Fibroblast of peridontal ligament (primary cell): ENCODE measurements at regions not wholly inside any gene's neighbourhood (a gene's known extent, or its start where the extent isn't known, plus 50 kb on each side); places are given as distances from the start of the nearest gene placed in this dataset.
A peak's percentile ranks its signal among the peaks of the same experiment; 100 is the strongest.
"Not testable (repeated sequence)": the region's sequence is repeated elsewhere in the genome, so short reads cannot be mapped to it uniquely, and the experiment has no call there.

Source experiments
- DNase-seq: peaks from one replicate; pipeline ENCODE4 v3.0.0-alpha.2; 2010; ENCODE audit errors: extremely low read depth

DNA sequence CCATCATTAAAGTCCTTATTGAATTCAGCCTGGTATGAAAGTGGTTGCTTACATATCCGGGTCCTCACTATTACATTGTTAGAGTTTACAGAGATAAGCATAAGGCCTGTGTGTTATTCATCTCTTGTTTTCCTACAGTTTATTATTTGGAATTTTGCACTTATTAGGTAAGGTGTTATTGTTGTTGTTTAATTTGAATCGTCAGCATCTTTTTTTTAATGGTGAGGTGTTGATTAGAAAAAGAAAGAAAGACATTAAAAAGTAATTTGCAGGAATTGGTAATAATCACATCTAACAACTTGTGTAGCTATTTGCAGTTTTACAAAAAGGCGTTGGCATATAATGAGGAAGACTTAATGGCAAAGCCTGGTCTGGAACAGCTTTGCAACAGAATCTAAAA lies 158.6 kb downstream of the SAMD5 start:
- no peak for DNase-seq

DNA sequence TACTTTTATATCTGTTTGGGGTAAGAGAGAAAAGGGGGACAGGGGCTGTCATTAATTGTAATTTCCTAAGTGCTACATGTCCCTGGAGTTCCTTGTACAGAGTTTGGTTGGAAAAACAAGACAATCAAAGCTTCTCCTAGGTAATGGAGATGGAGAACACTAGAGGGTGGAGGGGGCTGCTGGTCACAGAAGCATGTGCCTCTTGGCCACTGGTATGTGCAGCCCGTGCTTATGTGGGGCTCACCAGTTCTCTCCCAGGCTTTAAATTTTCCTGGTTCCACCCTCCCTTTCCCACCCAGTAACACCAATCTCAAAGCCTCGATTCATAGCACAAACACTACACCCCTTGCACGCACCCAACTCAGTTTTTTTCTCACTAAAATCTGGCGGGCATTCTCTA lies 165.6 kb downstream of the SAMD5 start:
- DNase-seq, result no peak

DNA sequence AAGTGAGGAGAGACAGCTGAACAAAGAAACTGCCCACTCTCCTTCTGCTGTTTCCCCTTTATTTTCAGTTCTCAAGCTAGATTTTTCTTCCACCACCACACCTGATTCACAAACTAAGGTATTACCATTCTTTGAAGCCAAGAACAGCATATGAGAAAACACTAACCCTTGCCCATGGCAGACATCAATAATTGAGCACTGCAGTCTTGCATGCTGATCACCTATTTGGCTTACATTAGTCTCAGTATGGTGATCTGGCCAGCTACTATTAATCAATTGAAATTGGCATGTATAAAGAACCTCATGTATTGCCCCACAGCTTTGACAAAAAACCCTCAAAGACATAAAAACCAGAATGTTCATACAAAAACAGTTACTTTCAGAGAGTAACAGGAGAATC lies 166.3 kb downstream of the SAMD5 start:
- no peak for DNase-seq

DNA sequence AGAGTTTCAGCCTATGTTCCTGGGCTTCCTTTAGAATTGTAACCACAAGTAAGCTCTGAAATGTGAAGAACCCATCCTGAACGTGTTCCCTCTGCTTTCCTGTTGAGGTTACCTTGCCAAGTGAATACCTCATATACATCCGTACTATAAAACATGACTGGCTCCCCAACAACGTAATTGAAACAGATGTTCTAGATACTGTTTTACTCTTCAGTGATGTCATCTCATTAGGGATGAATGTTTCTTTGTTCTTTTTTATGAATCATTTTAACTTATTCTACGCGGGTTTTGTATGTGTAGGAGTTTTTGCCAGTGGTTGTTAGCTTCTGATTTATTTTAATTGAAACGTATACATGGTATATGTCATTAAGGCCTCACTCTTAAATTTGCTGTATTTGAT lies 166.8 kb downstream of the SAMD5 start:
- DNase-seq, result peak; percentile 47

DNA sequence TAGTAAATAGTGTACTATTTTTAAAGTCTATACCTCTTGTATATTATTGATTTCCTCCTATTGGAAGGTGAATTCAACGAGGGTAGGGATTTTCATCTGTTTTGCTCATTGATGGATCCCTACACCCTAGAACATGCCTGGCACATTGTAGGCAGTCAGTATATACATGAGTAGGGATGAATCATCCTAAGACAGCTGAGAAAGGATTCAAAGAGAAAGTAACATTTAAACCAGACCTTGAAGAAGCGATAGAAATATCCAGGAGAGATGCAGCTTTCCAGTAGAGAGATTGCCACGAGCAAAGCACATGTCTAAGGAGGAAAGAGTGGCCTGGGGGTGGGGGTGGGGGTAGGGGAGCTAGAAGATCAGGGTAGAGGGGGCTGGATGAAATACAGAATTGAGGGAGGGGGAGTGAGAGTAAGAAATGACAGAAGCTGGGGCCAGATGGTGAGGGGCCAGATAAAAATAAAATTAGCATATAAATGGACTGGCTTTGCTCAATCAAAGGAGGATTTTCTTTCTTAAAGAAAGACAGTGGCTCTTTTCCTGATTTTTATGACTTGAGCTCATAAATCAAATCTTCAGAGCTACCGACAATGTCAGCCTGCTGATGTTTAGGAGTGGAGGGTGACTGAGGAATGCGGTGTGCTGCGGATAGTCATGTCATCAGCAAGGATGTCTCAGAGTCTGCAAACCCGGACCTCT lies 168.2 kb downstream of the SAMD5 start:
- DNase-seq, result no peak

DNA sequence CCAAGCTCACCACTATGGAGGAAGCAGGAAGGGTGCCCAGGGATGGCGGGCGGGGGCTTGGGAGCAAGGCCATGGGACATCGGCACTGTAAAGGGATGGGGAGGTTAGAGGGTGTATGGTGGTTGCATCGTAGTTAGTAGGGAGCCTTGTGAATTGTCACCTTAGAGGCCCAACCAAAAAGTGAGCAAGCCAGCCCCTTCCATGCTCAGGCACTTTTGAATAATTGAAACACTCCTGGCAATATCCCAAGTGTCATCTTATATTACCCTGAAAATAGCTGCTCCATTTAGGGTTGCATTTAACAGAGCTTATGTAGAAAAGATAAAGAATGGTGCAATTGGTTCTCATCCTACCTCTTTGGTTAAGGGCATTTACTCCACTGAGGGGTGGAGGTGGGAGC lies 169.2 kb downstream of the SAMD5 start:
- no peak for DNase-seq

DNA sequence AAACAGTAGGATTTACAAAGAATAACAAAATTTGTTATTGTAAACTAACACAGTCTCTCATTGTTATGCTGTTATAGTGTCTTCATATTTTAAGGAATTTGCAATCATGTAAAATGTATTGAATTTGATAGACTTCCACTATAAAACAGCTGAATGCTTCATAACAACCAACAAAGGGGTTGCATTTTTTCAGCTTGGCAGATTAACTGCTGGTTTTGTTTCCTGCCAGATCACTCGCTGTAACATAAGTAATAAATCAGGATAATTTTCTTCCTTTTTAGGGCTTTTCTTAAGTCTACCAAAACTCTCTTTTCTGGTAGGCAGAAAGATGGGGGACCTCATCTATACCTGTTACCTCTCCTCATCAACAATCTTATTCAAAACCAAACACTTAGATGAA lies 169.8 kb downstream of the SAMD5 start:
- DNase-seq, result no peak

DNA sequence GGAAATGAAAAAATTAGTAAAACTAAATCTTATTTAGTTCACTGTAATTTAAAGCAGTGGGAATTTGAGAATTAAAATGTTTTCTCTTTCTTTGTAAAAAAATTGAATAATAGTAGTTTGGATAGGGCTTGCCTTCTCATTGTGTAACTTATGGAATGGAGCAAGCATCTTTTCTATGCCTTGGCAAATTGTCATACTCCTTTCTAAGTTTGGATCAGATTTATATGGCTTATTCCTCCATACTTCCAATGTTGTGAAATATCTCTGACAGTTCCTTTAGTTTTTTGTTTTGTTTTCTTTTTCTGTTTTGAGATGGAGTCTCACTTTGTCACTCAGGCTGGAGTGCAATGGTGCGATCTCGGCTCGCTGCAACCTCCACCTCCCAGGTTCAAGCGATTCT lies 176.4 kb downstream of the SAMD5 start:
- peak; percentile 56 for DNase-seq

DNA sequence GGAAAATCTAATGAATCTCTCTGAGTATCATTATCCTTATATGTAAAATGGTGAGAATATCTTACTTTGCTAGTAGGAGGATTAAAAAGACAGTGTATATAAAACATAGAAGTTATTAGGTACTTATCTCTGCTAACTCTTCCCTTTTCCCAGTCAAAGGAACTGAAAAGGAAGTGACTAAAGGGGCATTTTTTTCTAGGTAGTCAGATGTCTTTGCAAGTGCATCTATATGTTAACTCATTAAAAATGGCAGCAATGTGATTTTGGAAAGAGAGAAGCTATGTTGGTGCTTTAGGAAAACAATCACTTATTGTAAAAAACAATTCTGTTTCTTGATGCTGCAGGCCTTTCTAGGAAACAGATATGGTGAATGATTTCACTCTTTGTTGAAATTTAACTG lies 180.9 kb downstream of the SAMD5 start:
- no peak for DNase-seq

DNA sequence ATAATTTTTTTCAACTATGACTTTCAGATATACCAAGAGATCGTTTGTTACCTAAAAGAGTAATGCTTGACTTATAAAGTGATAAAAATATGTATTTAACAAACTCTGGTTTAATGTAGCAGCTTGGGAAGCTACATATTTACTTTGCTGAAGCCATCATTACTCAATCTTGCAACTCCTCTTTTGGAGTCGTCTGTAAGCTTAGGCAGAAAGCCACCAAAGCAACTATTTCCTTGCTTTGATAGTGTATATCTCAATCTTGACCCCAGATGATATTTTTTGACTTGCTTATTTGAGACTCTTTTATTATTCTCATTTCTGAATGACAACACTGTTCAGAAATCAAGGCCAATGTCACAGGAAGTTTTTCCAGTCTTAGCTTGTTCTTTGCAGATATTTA lies 183.0 kb downstream of the SAMD5 start:
- no peak for DNase-seq

DNA sequence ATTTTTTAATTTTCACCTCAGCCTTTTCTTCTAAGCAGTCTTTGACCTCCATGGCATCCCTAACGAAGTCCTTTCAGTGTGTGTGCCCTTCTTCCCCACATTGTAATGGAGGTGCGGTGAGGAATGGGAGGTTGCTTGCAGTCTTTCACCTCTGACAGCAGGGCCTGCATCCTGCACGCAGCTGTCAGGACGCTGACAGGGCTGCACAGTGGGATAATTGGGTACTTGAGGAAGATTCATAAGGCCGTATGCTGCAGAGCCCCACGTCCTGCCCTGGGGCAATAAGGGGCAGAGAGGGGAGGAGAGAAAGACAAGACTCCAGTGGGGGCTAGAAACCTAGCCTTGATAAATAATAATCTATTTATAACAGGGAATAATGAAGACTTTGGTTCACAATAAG lies 184.7 kb downstream of the SAMD5 start:
- no peak for DNase-seq

DNA sequence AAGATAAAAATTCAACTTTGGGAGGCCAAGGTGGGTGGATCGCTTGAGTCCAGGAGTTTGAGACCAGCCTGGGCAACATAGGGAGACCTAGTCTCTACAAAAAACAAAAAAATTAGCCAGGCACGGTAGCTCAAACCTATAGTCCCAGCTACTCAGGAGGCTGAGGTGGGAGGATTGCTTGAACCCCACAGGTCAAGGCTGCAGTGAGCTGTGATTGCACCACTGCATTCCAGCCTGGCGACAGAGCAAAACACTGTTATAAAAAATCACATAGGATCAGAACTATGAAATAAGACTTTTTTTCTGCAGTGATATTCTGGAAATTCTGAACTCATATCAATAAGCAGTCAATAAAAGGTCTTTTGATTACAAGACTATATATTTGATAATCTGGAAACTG lies 186.1 kb downstream of the SAMD5 start:
- DNase-seq, result not testable (repeated sequence)

DNA sequence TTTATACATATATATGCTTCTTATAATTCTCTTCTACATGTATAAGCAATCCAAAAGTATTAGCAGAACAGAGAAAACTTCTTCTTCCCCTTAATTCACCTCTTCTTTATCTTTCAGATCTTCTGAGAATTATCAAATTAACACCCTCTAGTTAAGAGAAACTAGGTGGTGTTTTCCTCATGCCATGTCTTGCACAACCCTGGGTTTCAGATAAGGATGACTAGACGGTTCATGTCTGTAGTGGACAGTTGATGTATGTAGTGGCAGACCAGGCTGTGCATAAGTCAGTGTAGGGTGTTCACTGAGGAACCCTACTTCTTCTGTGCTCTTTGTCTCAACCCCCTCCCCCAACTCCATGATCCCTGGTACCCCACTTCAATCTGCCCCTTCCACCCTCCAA lies 187.3 kb downstream of the SAMD5 start:
- DNase-seq, result no peak

DNA sequence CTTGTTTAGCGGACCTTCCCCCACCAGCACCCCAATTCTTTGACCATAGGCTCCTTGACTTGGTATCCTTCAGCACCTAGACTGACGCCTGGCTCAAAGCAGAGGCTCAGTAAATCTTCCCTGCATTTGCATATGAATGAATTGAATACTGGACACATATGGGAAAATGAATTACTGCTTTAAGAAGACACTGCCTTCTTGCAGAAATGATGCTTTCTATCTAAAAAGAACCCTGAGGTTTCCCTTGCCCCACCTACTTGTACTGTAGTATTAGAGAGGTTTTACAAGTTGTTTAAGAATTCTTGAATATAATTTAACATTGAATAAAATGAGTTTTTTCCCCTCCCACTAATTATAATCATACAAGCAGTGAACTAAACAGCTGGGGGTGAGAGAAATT lies 190.7 kb downstream of the SAMD5 start:
- no peak for DNase-seq

DNA sequence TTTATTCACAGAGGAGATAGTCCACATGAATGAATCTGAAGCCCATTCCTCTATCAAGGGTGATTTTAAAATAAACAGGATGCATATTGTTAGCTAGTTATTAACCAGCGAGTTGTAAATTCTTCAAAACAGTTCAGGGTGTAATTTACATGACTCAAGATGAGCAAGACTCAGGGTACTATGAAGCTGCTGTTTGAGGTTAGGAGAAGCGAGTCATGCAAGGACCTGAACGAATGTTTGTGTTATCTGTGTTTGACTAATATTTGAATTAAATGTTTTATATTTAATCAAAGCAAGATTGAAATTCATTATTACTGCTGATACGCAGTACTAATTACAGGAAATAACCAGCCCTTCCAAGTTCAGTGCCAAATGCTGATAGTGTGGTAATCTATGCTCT lies 191.1 kb downstream of the SAMD5 start:
- peak; percentile 55 for DNase-seq

DNA sequence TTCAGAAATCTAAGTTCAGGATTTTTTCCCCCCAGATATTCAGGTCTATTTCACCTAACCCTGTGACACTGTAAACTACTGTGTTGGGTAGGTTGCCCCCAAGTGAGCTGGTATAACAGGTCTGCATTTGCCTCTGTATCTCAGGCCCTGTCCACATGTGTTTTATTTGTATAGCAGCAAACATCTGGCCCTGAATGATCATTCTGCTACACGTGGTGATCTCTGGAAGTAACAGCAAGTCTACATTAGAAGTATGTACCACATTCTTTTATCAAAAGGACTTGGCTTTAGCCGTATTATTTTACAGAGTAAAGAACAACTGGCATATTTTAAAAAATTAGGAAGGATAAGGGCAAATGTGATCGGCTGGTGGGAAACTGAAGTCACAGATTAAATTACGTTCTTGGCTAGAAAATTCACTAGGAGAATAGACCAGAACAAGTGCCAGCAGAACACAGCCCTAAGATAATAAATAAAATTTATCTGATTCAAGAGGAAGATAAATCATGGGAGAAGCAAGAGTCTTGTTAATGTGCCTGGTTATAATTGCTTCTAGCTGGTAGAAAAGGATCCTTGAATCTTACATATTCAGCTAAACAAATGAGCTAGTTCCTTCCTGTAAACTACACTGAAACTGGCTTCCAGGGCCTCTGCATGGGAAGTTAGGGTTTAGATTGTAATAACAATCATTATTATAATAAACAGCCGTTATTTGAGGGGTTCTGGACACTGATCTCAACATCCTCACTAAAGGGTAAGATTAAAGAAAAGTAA lies 192.1 kb downstream of the SAMD5 start:
- DNase-seq, result no peak

DNA sequence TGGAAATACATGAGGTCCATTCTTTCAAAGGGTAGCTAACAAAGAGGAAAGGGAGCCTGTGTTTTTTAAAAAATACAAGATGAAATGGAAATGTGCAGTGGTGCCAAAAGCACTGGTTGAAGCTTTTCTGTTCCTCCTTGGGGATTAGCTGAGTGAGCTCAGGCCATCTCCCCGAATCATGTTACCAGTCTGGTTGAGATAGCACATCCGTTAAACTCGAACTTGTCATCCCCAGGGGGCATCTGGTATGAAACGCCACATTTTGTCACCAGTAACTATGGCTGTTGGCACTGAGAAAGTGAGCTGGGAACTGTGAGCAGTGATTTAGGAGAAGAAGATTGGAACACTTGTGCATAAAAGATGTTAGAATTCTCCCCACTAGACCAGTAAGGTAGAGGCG lies 196.2 kb downstream of the SAMD5 start:
- DNase-seq, result no peak

DNA sequence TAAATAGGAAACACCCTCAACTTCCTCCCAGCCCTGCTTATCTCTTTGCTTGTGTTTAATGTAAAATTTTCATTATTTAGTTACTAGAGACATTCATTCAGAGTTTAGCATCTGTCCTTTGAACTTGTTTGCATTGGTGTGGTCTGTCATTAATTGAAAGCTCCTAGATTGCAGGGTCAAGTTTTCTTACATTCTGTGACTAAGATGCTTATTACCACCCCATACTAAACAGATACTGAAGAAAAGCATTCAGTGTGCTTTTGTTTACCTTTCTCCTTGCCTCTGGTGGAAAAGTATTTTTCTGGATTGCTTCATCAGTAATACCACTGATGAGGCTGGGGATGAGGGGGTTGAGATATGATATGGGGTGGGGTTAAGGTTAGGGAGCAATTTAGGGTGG lies 199.0 kb downstream of the SAMD5 start:
- DNase-seq, result no peak

DNA sequence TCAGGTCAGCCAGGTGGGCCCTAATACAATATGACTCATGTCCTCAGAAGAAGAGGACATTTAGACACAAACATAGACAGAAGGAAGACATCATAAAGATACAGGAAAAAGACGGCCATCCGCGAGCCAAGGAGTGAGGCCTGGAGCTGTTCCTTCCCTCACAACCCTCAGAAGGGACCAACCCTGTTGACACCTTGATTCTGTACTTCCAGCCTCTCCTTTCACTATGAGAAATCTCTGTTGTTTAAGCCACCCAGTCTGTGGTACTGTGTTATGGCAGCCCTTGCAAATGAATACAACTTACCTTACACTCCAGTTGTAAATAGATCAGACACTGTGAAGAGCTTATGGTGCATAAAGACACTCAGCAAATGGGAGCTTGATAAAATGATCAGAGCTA lies 199.7 kb downstream of the SAMD5 start:
- no peak for DNase-seq

DNA sequence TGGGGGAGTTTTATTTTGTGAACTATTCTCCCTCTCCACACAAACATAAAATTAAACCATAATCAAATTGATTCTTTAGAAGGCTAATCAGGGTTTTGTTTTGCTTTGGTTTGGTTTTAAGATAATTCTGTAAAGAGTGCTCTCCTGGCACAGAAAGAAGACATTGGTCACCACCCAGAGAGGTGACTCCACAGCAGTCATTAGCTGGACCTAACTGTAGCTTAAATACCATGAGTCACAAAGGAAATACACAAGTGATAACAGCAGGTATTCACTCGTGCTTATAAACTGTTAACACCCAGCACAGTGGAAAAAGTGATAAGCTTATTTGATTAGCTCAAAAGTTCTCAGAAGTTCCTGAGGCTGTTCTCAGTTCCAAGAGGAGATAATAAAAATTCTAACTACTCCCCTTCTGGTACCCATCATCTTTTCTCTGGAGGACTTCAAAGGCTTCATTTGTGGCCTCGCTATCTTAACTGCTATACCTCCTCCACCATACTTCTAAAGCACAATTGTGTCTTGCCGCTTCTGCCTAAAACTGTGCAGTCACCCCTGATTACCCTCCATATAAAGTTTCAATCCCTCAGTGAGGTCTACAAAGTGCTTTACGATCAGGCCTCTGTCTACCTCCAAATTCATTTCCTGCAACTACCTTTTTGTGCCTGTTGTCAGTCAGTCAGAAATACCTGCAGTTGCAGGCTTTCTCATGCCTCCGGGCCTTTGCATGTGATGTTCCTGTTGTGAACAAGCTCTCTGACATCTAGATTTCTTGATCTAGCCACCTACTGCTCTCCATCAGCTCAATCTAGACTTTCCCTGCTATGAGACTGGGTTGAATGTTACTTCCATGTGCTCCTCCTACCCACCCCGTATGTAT lies 201.1 kb downstream of the SAMD5 start:
- no peak for DNase-seq

DNA sequence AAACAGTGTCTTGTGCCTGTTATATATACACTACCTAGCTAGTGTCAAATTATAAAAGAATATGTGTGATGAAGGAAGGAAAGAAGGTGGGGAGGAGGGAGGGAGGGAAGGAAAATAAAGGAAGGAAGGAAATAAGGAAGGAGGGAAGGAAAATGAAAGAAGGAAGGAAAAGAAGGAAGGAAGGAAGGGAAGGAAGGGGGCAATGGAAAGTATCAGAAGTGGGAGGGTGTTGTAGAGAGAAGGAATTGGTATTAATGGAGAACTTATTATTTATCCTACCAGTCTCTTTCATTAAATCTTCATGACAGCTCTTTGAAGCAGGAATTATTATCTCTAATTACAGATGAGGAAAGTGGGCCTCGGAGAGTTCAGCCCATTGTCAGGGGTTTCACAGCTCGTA lies 202.4 kb downstream of the SAMD5 start:
- no peak for DNase-seq

DNA sequence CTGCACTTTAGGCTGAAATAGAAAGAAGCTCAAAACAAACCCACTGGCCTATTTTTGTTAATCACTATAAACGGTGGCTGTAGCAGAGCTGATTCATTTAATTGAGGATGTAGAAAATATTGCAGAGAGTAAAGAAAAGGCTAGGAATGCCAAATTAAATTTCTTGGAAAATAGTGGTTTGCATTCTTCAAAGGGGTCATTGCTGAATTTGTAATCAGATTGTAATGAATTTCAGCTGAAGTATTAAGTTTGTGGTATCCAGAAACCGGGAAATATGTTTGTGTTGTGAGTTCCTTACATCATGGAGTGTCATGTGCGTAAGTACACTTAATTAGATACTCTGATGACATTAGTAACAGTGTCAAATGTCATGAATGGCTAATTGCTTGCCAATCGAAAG lies 203.0 kb downstream of the SAMD5 start:
- DNase-seq, result peak; percentile 82

DNA sequence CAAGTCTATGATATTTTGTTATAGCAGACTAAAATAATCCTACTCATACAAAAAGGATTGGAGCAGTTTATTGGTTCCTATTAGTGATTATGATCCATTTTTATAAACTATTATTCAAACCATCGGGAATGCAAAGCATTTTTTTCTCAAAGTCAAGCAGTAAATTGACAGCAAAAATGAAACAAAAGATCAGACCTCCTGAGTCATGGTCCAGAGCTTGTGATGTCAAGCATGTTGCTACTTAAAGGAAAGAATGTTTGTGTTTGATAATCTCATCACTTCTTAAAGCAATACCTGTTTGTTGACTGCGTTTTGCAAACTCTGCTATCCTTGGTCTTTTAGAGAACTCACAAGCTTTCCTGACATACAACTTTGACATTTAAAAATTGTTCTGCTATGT lies 204.4 kb downstream of the SAMD5 start:
- DNase-seq, result no peak
